H1 (cell line): ENCODE measurements at regions not wholly inside any gene's neighbourhood (a gene's known extent, or its start where the extent isn't known, plus 50 kb on each side); places are given as distances from the start of the nearest gene placed in this dataset.

Experiments used
- CTCF ChIA-PET: fragments of 300-600 bp; sonication (Branson Sonifier 250); formaldehyde crosslinking; loops from one replicate; lab custom pipeline; 2021; ENCODE audit not compliant: partially characterized antibody; lab: Charles Lee
- POLR2A ChIA-PET: fragments of 300-600 bp; sonication (Branson Sonifier 250); formaldehyde crosslinking; loops from one replicate; lab custom pipeline; 2021; ENCODE audit warnings: inconsistent platforms; ENCODE audit not compliant: partially characterized antibody; lab: Charles Lee
- DNase-seq, 2 experiments: peaks; one replicate each; pipeline versions ENCODE4 v3.0.0 to v3.0.0-alpha.2; 2010 to 2022; ENCODE audit warnings: low spot score in 2 of 2, low read depth in 1 of 2, mixed read lengths in 1 of 2
- FAIRE-seq: peaks from 2 replicates; lab custom pipeline; 2011; peaks lifted over from hg19 to GRCh38; lab: Jason Lieb, UNC
- H2AFZ ChIP-seq: 2 replicates; pipeline ENCODE4 v1.8.1; 2012; ENCODE audit warnings: low read length, inconsistent platforms
- H2AK5ac ChIP-seq: 2 replicates; pipeline ENCODE4 v1.6.1; 2013; ENCODE audit warnings: low read depth, low read length
- H2BK120ac ChIP-seq: replicated peaks from 2 replicates; pipeline ENCODE3; 2013; ENCODE audit warnings: low read depth, low read length, inconsistent platforms
- H2BK12ac ChIP-seq: 2 replicates; pipeline ENCODE4 v1.6.1; 2013; ENCODE audit warnings: low read depth, low read length
- H2BK15ac ChIP-seq: 2 replicates; pipeline ENCODE4 v1.6.1; 2013; ENCODE audit warnings: low read length
- H2BK20ac ChIP-seq: 2 replicates; pipeline ENCODE4 v1.6.1; 2013; ENCODE audit warnings: low read length
- H2BK5ac ChIP-seq: 2 replicates; pipeline ENCODE4 v1.6.1; 2013; ENCODE audit warnings: low read depth, low read length
- H3K14ac ChIP-seq: 2 replicates; pipeline ENCODE4 v1.6.1; 2013; ENCODE audit warnings: inconsistent platforms; ENCODE audit not compliant: insufficient read length
- H3K18ac ChIP-seq: 2 replicates; pipeline ENCODE4 v1.6.1; 2013; ENCODE audit warnings: low read length; ENCODE audit errors: extremely low read depth
- H3K23ac ChIP-seq: 2 replicates; pipeline ENCODE4 v1.6.1; 2013; ENCODE audit warnings: inconsistent platforms; ENCODE audit not compliant: insufficient read length
- H3K23me2 ChIP-seq: 2 replicates; pipeline ENCODE4 v1.6.1; 2013; ENCODE audit warnings: low read depth, low read length
- H3K27ac ChIP-seq: 2 replicates; pipeline ENCODE4 v1.6.1; 2011; ENCODE audit warnings: low read depth, low read length, inconsistent platforms
- H3K27me3 ChIP-seq, 4 experiments: replicated peaks in 1 of 4; 1 replicate in 1 of 4; 2 replicates in 3 of 4; pipeline versions ENCODE4 v1.6.1 to v1.8.1; 2011 to 2013; ENCODE audit warnings: low read length in 3 of 4, mild to moderate bottlenecking in 3 of 4, inconsistent platforms in 2 of 4, mixed read lengths in 2 of 4, moderate library complexity in 1 of 4; ENCODE audit not compliant: control insufficient read depth in 3 of 4, insufficient read depth in 3 of 4; ENCODE audit errors: extremely low read depth in 1 of 4
- H3K36me3 ChIP-seq, 4 experiments: 2 replicates each; pipeline versions ENCODE4 v1.6.1 to v1.8.1; 2011 to 2013; ENCODE audit warnings: mild to moderate bottlenecking in 4 of 4, low read length in 3 of 4, moderate library complexity in 2 of 4, control low read depth in 1 of 4, inconsistent platforms in 1 of 4; ENCODE audit not compliant: insufficient read depth in 4 of 4, control insufficient read depth in 2 of 4
- H3K4ac ChIP-seq: replicated peaks from 2 replicates; pipeline ENCODE3; 2013; ENCODE audit warnings: low read length, low read depth, mixed read lengths, inconsistent platforms; ENCODE audit not compliant: insufficient read length
- H3K4me1 ChIP-seq, 4 experiments: replicated peaks in 1 of 4; 1 replicate in 1 of 4; 2 replicates in 3 of 4; pipeline versions ENCODE4 v1.6.1 to v1.8.1; 2011 to 2013; ENCODE audit warnings: low read length in 3 of 4, inconsistent platforms in 2 of 4, mixed read lengths in 1 of 4; ENCODE audit not compliant: insufficient read depth in 4 of 4, control insufficient read depth in 3 of 4
- H3K4me2 ChIP-seq, 2 experiments: 2 replicates each; pipeline versions ENCODE4 v1.6.1 to v1.8.1; 2011 to 2013; ENCODE audit warnings: low read depth in 2 of 2, low read length in 2 of 2, control low read depth in 1 of 2, inconsistent platforms in 1 of 2, mild to moderate bottlenecking in 1 of 2; ENCODE audit not compliant: insufficient read depth in 1 of 2
- H3K4me3 ChIP-seq, 4 experiments: fragments of 200-600, 300-600 bp in 1 of 4; sonication (generic), shearing (Covaris generic), sonication (Bioruptor Twin) in 1 of 4; 2 replicates each; pipeline versions ENCODE4 v1.5.1 to v1.8.1; 2011 to 2016; ENCODE audit warnings: low read length in 4 of 4, low read depth in 3 of 4, control low read depth in 2 of 4, inconsistent platforms in 2 of 4, mild to moderate bottlenecking in 2 of 4, mixed read lengths in 1 of 4, moderate library complexity in 1 of 4; ENCODE audit not compliant: insufficient read depth in 2 of 4; ENCODE audit errors: extremely low read depth in 1 of 4
- H3K56ac ChIP-seq: replicated peaks from 2 replicates; pipeline ENCODE3; 2013; ENCODE audit warnings: low read depth, mild to moderate bottlenecking, mixed read lengths, low read length, inconsistent platforms; ENCODE audit not compliant: insufficient read length
- H3K79me1 ChIP-seq: 2 replicates; pipeline ENCODE4 v1.6.1; 2013; ENCODE audit warnings: low read depth, low read length, control low read depth
- H3K79me2 ChIP-seq, 2 experiments: 2 replicates each; pipeline versions ENCODE4 v1.6.1 to v1.8.1; 2012 to 2013; ENCODE audit warnings: low read length in 2 of 2, mild to moderate bottlenecking in 2 of 2, inconsistent platforms in 1 of 2; ENCODE audit not compliant: insufficient read depth in 2 of 2, control insufficient read depth in 1 of 2
- H3K9ac ChIP-seq, 4 experiments: replicated peaks in 1 of 4; 1 replicate in 1 of 4; 2 replicates in 3 of 4; pipeline versions ENCODE4 v1.6.1 to v1.8.1; 2011 to 2013; ENCODE audit warnings: low read depth in 3 of 4, low read length in 3 of 4, control low read depth in 2 of 4, mild to moderate bottlenecking in 2 of 4, moderate library complexity in 2 of 4, inconsistent platforms in 1 of 4; ENCODE audit errors: extremely low read depth in 1 of 4
- H3K9me3 ChIP-seq, 2 experiments: 2 replicates each; pipeline versions ENCODE4 v1.6.1 to v1.8.1; 2012 to 2013; ENCODE audit warnings: mild to moderate bottlenecking in 2 of 2, moderate library complexity in 2 of 2, control low read depth in 1 of 2, inconsistent platforms in 1 of 2, low read depth in 1 of 2, low read length in 1 of 2, mixed read lengths in 1 of 2; ENCODE audit not compliant: insufficient read depth in 2 of 2
- H4K20me1 ChIP-seq, 2 experiments: replicated peaks in 1 of 2; 2 replicates each; pipeline versions ENCODE3 to v1.8.1; 2011 to 2013; ENCODE audit warnings: inconsistent platforms in 2 of 2, low read length in 2 of 2, mild to moderate bottlenecking in 1 of 2; ENCODE audit not compliant: insufficient read depth in 2 of 2, control insufficient read depth in 1 of 2
- H4K5ac ChIP-seq: 2 replicates; pipeline ENCODE4 v1.6.1; 2013; ENCODE audit warnings: low read length, low read depth, mixed read lengths, inconsistent platforms; ENCODE audit not compliant: insufficient read length
- H4K8ac ChIP-seq: 2 replicates; pipeline ENCODE4 v1.8.0; 2013; ENCODE audit warnings: mild to moderate bottlenecking, moderate library complexity, low read length, inconsistent platforms; ENCODE audit not compliant: insufficient read depth; ENCODE audit errors: extremely low read depth
- H4K91ac ChIP-seq: replicated peaks from 2 replicates; pipeline ENCODE3; 2013; ENCODE audit warnings: low read length, mixed read lengths, inconsistent platforms; ENCODE audit not compliant: insufficient read length
- BRCA1 ChIP-seq: IDR thresholded peaks from 2 replicates; pipeline ENCODE4 v1.6.1; 2012; ENCODE audit warnings: low read depth, low read length, improper control_type of control experiment
- JUND ChIP-seq: IDR thresholded peaks from 2 replicates; pipeline ENCODE4 v1.6.1; 2011; ENCODE audit warnings: mild to moderate bottlenecking, improper control_type of control experiment, low read length
- NANOG ChIP-seq: IDR thresholded peaks from 2 replicates; pipeline ENCODE4 v1.6.1; 2011; ENCODE audit warnings: low read length, low read depth, mild to moderate bottlenecking, inconsistent platforms; ENCODE audit not compliant: insufficient read depth, poor library complexity, severe bottlenecking
- SIN3A ChIP-seq, 2 experiments: IDR thresholded peaks in 1 of 2; conservative IDR thresholded peaks in 1 of 2; 2 replicates each; pipeline ENCODE4 v1.6.1; 2011 to 2012; ENCODE audit warnings: low read length in 2 of 2, improper control_type of control experiment in 1 of 2, low read depth in 1 of 2, mild to moderate bottlenecking in 1 of 2
- SIRT6 ChIP-seq: IDR thresholded peaks from one replicate; pipeline ENCODE4 v1.7.1; 2012; ENCODE audit warnings: low read length, inconsistent platforms
- SP2 ChIP-seq: IDR thresholded peaks from 2 replicates; pipeline ENCODE4 v1.6.1; 2012; ENCODE audit warnings: mild to moderate bottlenecking, low read length, inconsistent platforms
- WGBS, 2 experiments: shearing (Covaris generic) in 1 of 2; methylation state at CpG; one replicate each; pipeline versions ENCODE4 v1.1.6 to v1.1.7; 2013 to 2015; ENCODE audit warnings: low lambda C conversion rate in 2 of 2, mixed read lengths in 2 of 2, inconsistent platforms in 1 of 2, low coverage in 1 of 2, missing lambda C conversion rate in 1 of 2; ENCODE audit not compliant: insufficient replicate concordance in 2 of 2, insufficient coverage in 1 of 2, insufficient read length in 1 of 2; ENCODE audit errors: extremely low coverage in 1 of 2, missing lambda C conversion rate in 1 of 2; 5-methylcytosine and 5-hydroxymethylcytosine counted together

- Histone ChIP-seq H4K20me1 (no peaks in the 10 kb centered on the region), H3K9me3 (no peaks in the 10 kb centered on the region), H4K91ac (no peak overlapping the region), H4K5ac (no peak overlapping the region), H3K23ac (no peak overlapping the region), H3K27me3 (no peaks in the 10 kb centered on the region), H2AK5ac (no peak overlapping the region), H3K18ac (no peak overlapping the region), H2BK5ac (no peak overlapping the region), H3K4ac (no peak overlapping the region), H3K79me1 (no peaks in the 10 kb centered on the region), H4K8ac (no peak overlapping the region), H3K27ac (no peak overlapping the region), H2BK12ac (no peak overlapping the region), H2BK120ac (no peak overlapping the region), H3K36me3 (no peaks in the 10 kb centered on the region; a peak in 1 of 8 replicates), H3K4me3 (no peak overlapping the region), H2BK20ac (no peak overlapping the region), H3K4me1 (no peaks in the 10 kb centered on the region), H2AFZ (no peak overlapping the region), H3K23me2 (peaks cover 3% of the 10 kb centered on the region; the same call in 1 of the 2 replicates), H3K9ac (no peak overlapping the region), H2BK15ac (no peak overlapping the region), H3K56ac (no peak overlapping the region), H3K4me2 (no peak overlapping the region), H3K14ac (no peak overlapping the region), H3K79me2 (no peaks in the 10 kb centered on the region)
- FAIRE-seq: no peak
- ChIA-PET POLR2A (no interaction called here), CTCF (interaction anchor here (0.8 to 1.1 kb wide), 3 partner anchors 10 to 107 kb away, joined by 3 to 4 read pairs (median 3); no protein-coding TSS in a partner anchor)
- TF ChIP-seq SIRT6: no peak
- TF ChIP-seq JUND: no peak
- no peak for TF ChIP-seq NANOG
- TF ChIP-seq SP2: no peak
- TF ChIP-seq BRCA1: no peak
- no peak for TF ChIP-seq SIN3A (conservative IDR thresholded peaks at IDR 0.05 in 1 of 2, IDR thresholded peaks at IDR 0.05 in 1 of 2; ENCODE audit: low read depth in 1 of 2, low read length in 2 of 2)
- WGBS, 2 experiments: 89% methylated on average over 2 of the region's 2 CpGs; no CpG with 5 or more reads in 1 of the 2 experiments
- no peak for DNase-seq
These were observed 404.3 kb downstream of the SFMBT2 start for GRCh38 chr10:7006566-7006965.
